ENCODE measurements at regions not wholly inside any gene's neighbourhood (a gene's known extent, or its start where the extent isn't known, plus 50 kb on each side); places are given as distances from the start of the nearest gene placed in this dataset.
"Not testable (repeated sequence)": the region's sequence is repeated elsewhere in the genome, so short reads cannot be mapped to it uniquely, and the experiment has no call there.

- not testable (repeated sequence) for H3K27me3 Mint-ChIP-seq, H3K36me3 Mint-ChIP-seq
These were observed 812.3 kb upstream of the ACO1 start for GRCh38 chr9:31572190-31572589.

GRCh38 chr9:31573561-31573960, 810.9 kb upstream of the ACO1 start:
- Mint-ChIP-seq H3K36me3 (no peaks in the 10 kb centered on the region), H3K4me1 (no peaks in the 10 kb centered on the region), H3K27me3 (no peaks in the 10 kb centered on the region), H3K9me3 (peaks cover 4% of the 10 kb centered on the region in 2 donors), H3K4me3 (no peak overlapping the region), H3K27ac (no peak overlapping the region)
- DNase-seq (no peak), ATAC-seq (replicated peaks) (no peak)

More at GRCh38 chr9:31572190-31572589, 812.3 kb upstream of the ACO1 start:
- H3K4me3 Mint-ChIP-seq; DNase-seq; H3K27ac Mint-ChIP-seq; H3K9me3 Mint-ChIP-seq; H3K4me1 Mint-ChIP-seq; ATAC-seq (replicated peaks): not testable (repeated sequence)

- Mint-ChIP-seq H3K36me3 (no peaks in the 10 kb centered on the region), H3K27me3 (no peaks in the 10 kb centered on the region), H3K4me3 (no peak overlapping the region), H3K27ac (no peak overlapping the region), H3K4me1 (no peaks in the 10 kb centered on the region), H3K9me3 (peaks cover 4% of the 10 kb centered on the region in 2 donors)
- DNase-seq (no peak), ATAC-seq (replicated peaks) (no peak)
These were observed 810.3 kb upstream of the ACO1 start for GRCh38 chr9:31574006-31574765.

GRCh38 chr9:31582071-31582470, 802.4 kb upstream of the ACO1 start:
- Mint-ChIP-seq H3K4me3 (no peak overlapping the region), H3K4me1 (no peaks in the 10 kb centered on the region), H3K9me3 (no peaks in the 10 kb centered on the region), H3K36me3 (no peaks in the 10 kb centered on the region), H3K27me3 (no peaks in the 10 kb centered on the region), H3K27ac (no peak overlapping the region)
- no peak for DNase-seq
- ATAC-seq (replicated peaks): no peak

GRCh38 chr9:31582561-31582960, 801.9 kb upstream of the ACO1 start:
- H3K27me3 Mint-ChIP-seq: no peaks in the 10 kb centered on the region
- H3K4me1 Mint-ChIP-seq: no peaks in the 10 kb centered on the region
- H3K36me3 Mint-ChIP-seq: no peaks in the 10 kb centered on the region
- DNase-seq (no peak), ATAC-seq (replicated peaks) (no peak)
- H3K9me3 Mint-ChIP-seq: no peaks in the 10 kb centered on the region
- no peak overlapping the region for H3K27ac Mint-ChIP-seq
- no peak overlapping the region for H3K4me3 Mint-ChIP-seq

- Mint-ChIP-seq H3K4me3 (no peak overlapping the region), H3K4me1 (no peaks in the 10 kb centered on the region), H3K36me3 (no peaks in the 10 kb centered on the region), H3K27me3 (no peaks in the 10 kb centered on the region), H3K27ac (no peak overlapping the region), H3K9me3 (no peaks in the 10 kb centered on the region)
- ATAC-seq (replicated peaks) (no peak), DNase-seq (no peak)
These were observed 799.3 kb upstream of the ACO1 start for GRCh38 chr9:31585158-31585557.

GRCh38 chr9:31587146-31587545, 797.3 kb upstream of the ACO1 start:
- no peaks in the 10 kb centered on the region for H3K9me3 Mint-ChIP-seq
- H3K4me1 Mint-ChIP-seq: no peaks in the 10 kb centered on the region
- H3K36me3 Mint-ChIP-seq: no peaks in the 10 kb centered on the region
- H3K27me3 Mint-ChIP-seq: no peaks in the 10 kb centered on the region
- no peak overlapping the region for H3K4me3 Mint-ChIP-seq
- ATAC-seq (replicated peaks): no peak
- H3K27ac Mint-ChIP-seq: no peak overlapping the region
- no peak for DNase-seq

GRCh38 chr9:31588006-31588405, 796.4 kb upstream of the ACO1 start:
- Mint-ChIP-seq H3K4me1 (no peaks in the 10 kb centered on the region), H3K4me3 (no peak overlapping the region), H3K9me3 (no peaks in the 10 kb centered on the region), H3K36me3 (no peaks in the 10 kb centered on the region), H3K27ac (no peak overlapping the region), H3K27me3 (no peaks in the 10 kb centered on the region)
- DNase-seq: no peak
- no peak for ATAC-seq (replicated peaks)

- DNase-seq (no peak), ATAC-seq (replicated peaks) (no peak)
- H3K4me1 Mint-ChIP-seq: no peaks in the 10 kb centered on the region
- no peak overlapping the region for H3K27ac Mint-ChIP-seq
- no peak overlapping the region for H3K4me3 Mint-ChIP-seq
- H3K36me3 Mint-ChIP-seq: no peaks in the 10 kb centered on the region
- H3K9me3 Mint-ChIP-seq: no peaks in the 10 kb centered on the region
- H3K27me3 Mint-ChIP-seq: no peaks in the 10 kb centered on the region
These were observed 795.7 kb upstream of the ACO1 start for GRCh38 chr9:31588756-31589155.

GRCh38 chr9:31590091-31590490, 794.4 kb upstream of the ACO1 start:
- no peak for ATAC-seq (replicated peaks)
- no peak overlapping the region for H3K4me3 Mint-ChIP-seq

GRCh38 chr9:31597086-31597485, 787.4 kb upstream of the ACO1 start:
- not testable (repeated sequence) for ATAC-seq (replicated peaks); DNase-seq; H3K27me3 Mint-ChIP-seq; H3K4me3 Mint-ChIP-seq; H3K27ac Mint-ChIP-seq; H3K36me3 Mint-ChIP-seq; H3K4me1 Mint-ChIP-seq; H3K9me3 Mint-ChIP-seq

More at GRCh38 chr9:31590091-31590490, 794.4 kb upstream of the ACO1 start:
- H3K27ac Mint-ChIP-seq: no peak overlapping the region
- no peaks in the 10 kb centered on the region for H3K36me3 Mint-ChIP-seq
- no peaks in the 10 kb centered on the region for H3K27me3 Mint-ChIP-seq
- DNase-seq: no peak
- H3K4me1 Mint-ChIP-seq: no peaks in the 10 kb centered on the region
- no peaks in the 10 kb centered on the region for H3K9me3 Mint-ChIP-seq

GRCh38 chr9:31597977-31598376, 786.5 kb upstream of the ACO1 start:
- Mint-ChIP-seq H3K27ac (no peak overlapping the region), H3K27me3 (no peaks in the 10 kb centered on the region), H3K9me3 (no peaks in the 10 kb centered on the region), H3K36me3 (no peaks in the 10 kb centered on the region), H3K4me3 (no peak overlapping the region), H3K4me1 (no peaks in the 10 kb centered on the region)
- ATAC-seq (replicated peaks): no peak
- no peak for DNase-seq

GRCh38 chr9:31601666-31602065, 782.8 kb upstream of the ACO1 start:
- no peaks in the 10 kb centered on the region for H3K4me1 Mint-ChIP-seq
- H3K36me3 Mint-ChIP-seq: no peaks in the 10 kb centered on the region
- H3K9me3 Mint-ChIP-seq: no peaks in the 10 kb centered on the region
- H3K4me3 Mint-ChIP-seq: no peak overlapping the region
- H3K27me3 Mint-ChIP-seq: no peaks in the 10 kb centered on the region
- H3K27ac Mint-ChIP-seq: no peak overlapping the region
- DNase-seq: no peak
- ATAC-seq (replicated peaks): no peak

GRCh38 chr9:31604531-31604930, 779.9 kb upstream of the ACO1 start:
- DNase-seq (no peak), ATAC-seq (replicated peaks) (no peak)
- Mint-ChIP-seq H3K36me3 (no peaks in the 10 kb centered on the region), H3K4me1 (no peaks in the 10 kb centered on the region), H3K4me3 (no peak overlapping the region), H3K27me3 (no peaks in the 10 kb centered on the region), H3K27ac (no peak overlapping the region), H3K9me3 (no peaks in the 10 kb centered on the region)

GRCh38 chr9:31605164-31605563, 779.3 kb upstream of the ACO1 start:
- no peak for DNase-seq
- Mint-ChIP-seq H3K4me3 (no peak overlapping the region), H3K9me3 (no peaks in the 10 kb centered on the region), H3K27ac (no peak overlapping the region), H3K4me1 (no peaks in the 10 kb centered on the region), H3K27me3 (no peaks in the 10 kb centered on the region), H3K36me3 (no peaks in the 10 kb centered on the region)
- ATAC-seq (replicated peaks): no peak

GRCh38 chr9:31606678-31607077, 777.8 kb upstream of the ACO1 start:
- Mint-ChIP-seq H3K36me3 (no peaks in the 10 kb centered on the region), H3K4me1 (no peaks in the 10 kb centered on the region), H3K27me3 (no peaks in the 10 kb centered on the region), H3K4me3 (no peak overlapping the region), H3K27ac (no peak overlapping the region), H3K9me3 (no peaks in the 10 kb centered on the region)
- no peak for DNase-seq
- ATAC-seq (replicated peaks): no peak
